Cardiac septum (tissue), 1 donor: ENCODE measurements at regions not wholly inside any gene's neighbourhood (a gene's known extent, or its start where the extent isn't known, plus 50 kb on each side); places are given as distances from the start of the nearest gene placed in this dataset.

Experiments
- DNase-seq: peaks from one replicate; pipeline ENCODE4 v3.0.0-alpha.2; 2020; ENCODE audit warnings: low spot score
- intact Hi-C: fragments of 100-400 bp; cut with DNase I; formaldehyde crosslinking; loops from one replicate; pipeline ENCODE4 v1.14.0; 2022
- donor health status: DM: no; HTN: no; CAD: no.

- intact Hi-C loops = no loop called here
Measured at GRCh38 chr1:29643838-29644440, 407.6 kb downstream of the PTPRU start.

GRCh38 chr1:29643281-29643680 lies 407.0 kb downstream of the PTPRU start:
- DNase-seq = no peak
- intact Hi-C loops = no loop called here

More at GRCh38 chr1:29643838-29644440, 407.6 kb downstream of the PTPRU start:
- DNase-seq = no peak

GRCh38 chr1:29642519-29642918 lies 406.2 kb downstream of the PTPRU start:
- no peak for DNase-seq
- intact Hi-C loops = no loop called here

GRCh38 chr1:29641921-29642320 lies 405.6 kb downstream of the PTPRU start:
- DNase-seq = no peak
- intact Hi-C loops = no loop called here

- DNase-seq = no peak
- intact Hi-C loops = no loop called here
Measured at GRCh38 chr1:29640428-29640785, 404.1 kb downstream of the PTPRU start.

GRCh38 chr1:29639741-29640427 lies 403.6 kb downstream of the PTPRU start:
- DNase-seq = no peak
- intact Hi-C loops = no loop called here

- no peak for DNase-seq
- intact Hi-C loops = no loop called here
Measured at GRCh38 chr1:29639156-29639736, 402.9 kb downstream of the PTPRU start.

- intact Hi-C loops = no loop called here
- no peak for DNase-seq
Measured at GRCh38 chr1:29638281-29638680, 402.0 kb downstream of the PTPRU start.

- intact Hi-C loops = no loop called here
- no peak for DNase-seq
Measured at GRCh38 chr1:29636936-29637335, 400.6 kb downstream of the PTPRU start.

GRCh38 chr1:29635501-29636263 lies 399.4 kb downstream of the PTPRU start:
- no peak for DNase-seq
- intact Hi-C loops = no loop called here

GRCh38 chr1:29634746-29635335 lies 398.5 kb downstream of the PTPRU start:
- intact Hi-C loops = no loop called here
- no peak for DNase-seq

- no peak for DNase-seq
- intact Hi-C loops = no loop called here
Measured at GRCh38 chr1:29634324-29634723, 398.0 kb downstream of the PTPRU start.

GRCh38 chr1:29633771-29634170 lies 397.4 kb downstream of the PTPRU start:
- intact Hi-C loops = no loop called here

GRCh38 chr1:29632806-29633615 lies 396.7 kb downstream of the PTPRU start:
- intact Hi-C loops = no loop called here
- DNase-seq = no peak

More at GRCh38 chr1:29633771-29634170, 397.4 kb downstream of the PTPRU start:
- DNase-seq = no peak

- intact Hi-C loops = no loop called here
- no peak for DNase-seq
Measured at GRCh38 chr1:29631836-29632805, 395.8 kb downstream of the PTPRU start.

- DNase-seq = no peak
- intact Hi-C loops = no loop called here
Measured at GRCh38 chr1:29631361-29631760, 395.0 kb downstream of the PTPRU start.

- no peak for DNase-seq
- intact Hi-C loops = no loop called here
Measured at GRCh38 chr1:29630756-29631155, 394.4 kb downstream of the PTPRU start.

- no peak for DNase-seq
- intact Hi-C loops = no loop called here
Measured at GRCh38 chr1:29629814-29630516, 393.6 kb downstream of the PTPRU start.
